NCI-H2107 (cell line): ENCODE measurements at regions not wholly inside any gene's neighbourhood (a gene's known extent, or its start where the extent isn't known, plus 50 kb on each side); places are given as distances from the start of the nearest gene placed in this dataset.
A peak's percentile ranks its signal among the peaks of the same experiment; 100 is the strongest.
"Not testable (repeated sequence)": the region's sequence is repeated elsewhere in the genome, so short reads cannot be mapped to it uniquely, and the experiment has no call there.

Experiments used
- DNase-seq: peaks from one replicate; lab custom pipeline; 2025; lab: John Stamatoyannopoulos, UW

- DNase-seq = no peak
Measured at GRCh38 chrX:25503826-25504225, 488.1 kb upstream of the ARX start.

- DNase-seq = no peak
Measured at GRCh38 chrX:25507801-25508200, 492.0 kb upstream of the ARX start.

DNA sequence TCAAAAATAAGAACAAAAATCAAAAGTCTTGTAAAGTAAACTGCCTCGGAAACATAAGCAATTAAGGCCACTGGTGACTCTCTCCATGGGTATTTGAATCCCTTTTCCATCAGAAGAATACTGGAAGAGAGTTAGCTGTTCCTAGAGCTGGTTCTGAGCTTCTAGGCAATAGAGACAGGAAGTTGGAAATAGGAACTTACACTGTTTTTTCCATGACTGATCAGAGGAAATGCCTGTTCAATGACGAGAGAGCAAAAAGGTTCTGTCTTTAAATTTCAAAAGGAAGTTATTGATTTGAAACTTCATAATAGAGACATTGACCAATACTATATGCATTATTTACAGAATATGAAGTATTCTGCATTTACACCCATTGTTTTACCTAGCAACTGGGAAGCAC is 503.5 kb upstream of the ARX start:
- no peak for DNase-seq

GRCh38 chrX:25522443-25523010 is 506.8 kb upstream of the ARX start:
- not testable (repeated sequence) for DNase-seq

DNA sequence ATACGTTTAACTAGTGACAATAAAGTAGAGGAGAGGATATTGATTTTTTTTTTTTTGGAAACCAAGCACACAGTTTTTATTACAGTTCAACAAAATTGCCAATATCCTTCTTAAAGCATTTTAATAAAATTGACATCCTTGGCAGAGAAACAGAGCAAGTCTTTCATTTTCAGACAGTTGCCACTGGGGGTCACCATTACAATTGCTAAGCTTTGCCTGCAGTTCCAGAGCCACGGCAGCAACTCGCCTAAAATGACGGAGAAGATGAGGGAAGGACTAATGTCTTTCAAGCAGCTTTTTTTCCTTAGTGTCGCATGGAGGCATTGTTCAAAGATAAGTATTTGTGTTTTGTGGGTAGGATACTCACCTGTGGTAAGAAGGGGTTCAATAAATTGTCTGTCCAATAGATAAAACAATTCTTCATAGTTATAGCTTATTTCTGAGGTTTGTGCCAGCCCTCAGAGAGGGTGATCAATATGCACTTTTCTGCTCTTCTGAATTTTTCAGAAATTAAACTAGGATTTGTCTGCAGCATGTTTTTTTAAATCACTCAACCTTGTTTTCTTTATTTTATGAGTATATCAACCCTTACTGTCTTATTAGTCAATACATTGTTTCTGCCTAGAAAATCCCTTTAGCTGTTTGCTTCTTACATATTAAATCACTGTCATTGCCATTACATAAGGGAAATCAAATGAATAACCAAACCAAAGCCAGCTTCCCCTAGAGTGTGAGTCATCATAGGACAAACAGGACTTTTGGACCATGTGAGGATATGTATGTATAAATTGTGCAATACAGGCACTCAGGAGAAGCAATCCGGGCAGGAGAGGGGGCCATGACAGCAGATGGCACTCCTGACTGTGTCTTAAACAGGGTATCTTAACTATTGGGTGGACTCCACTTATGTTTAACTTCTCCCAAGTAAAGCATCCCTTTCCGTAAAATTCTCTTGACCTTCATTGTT is 508.1 kb upstream of the ARX start:
- peak; percentile 2 for DNase-seq

- DNase-seq = no peak
Measured at GRCh38 chrX:25527156-25527555, 511.4 kb upstream of the ARX start.

DNA sequence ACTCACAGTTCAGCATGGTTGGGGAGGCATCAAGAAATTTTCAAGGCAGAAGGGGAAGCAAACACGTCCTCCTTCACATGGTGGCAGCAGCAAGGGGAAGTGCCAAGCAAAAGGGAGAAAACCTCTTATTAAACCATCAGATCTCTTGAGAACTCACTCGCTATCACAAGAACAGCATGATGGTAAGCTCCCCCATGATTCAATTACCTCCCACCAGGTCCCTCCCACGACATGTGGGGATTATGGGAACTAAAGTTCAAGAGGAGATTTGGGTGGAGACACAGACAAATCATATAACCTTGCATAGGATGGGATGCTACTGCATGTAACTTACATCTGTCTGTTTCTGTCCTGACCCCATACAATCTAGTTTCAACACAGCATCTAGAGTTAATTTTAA is 511.8 kb upstream of the ARX start:
- no peak for DNase-seq

- DNase-seq = no peak
Measured at GRCh38 chrX:25531096-25531495, 515.3 kb upstream of the ARX start.

DNA sequence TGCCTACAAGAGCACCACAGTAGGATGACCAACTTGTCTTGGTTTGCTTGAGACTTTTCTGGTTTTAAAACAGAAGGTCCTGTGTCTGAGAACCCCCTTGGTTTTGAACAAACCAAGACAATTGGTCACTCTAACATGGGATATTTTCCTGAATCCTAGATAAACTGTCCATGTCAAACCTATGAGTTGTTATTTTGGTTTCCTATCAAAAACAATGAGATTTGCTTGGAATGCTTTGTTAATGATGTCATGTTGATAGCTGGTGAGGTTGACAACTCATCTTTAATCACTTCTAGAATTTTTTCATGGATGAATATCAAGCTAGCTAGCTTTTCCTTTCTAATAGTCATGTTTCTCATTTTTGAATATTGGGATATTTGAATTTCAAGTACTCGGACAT is 518.3 kb upstream of the ARX start:
- no peak for DNase-seq

GRCh38 chrX:25536307-25536970 is 520.7 kb upstream of the ARX start:
- no peak for DNase-seq

GRCh38 chrX:25537699-25538098 is 521.9 kb upstream of the ARX start:
- DNase-seq = no peak

GRCh38 chrX:25544641-25545040 is 528.9 kb upstream of the ARX start:
- DNase-seq = no peak

GRCh38 chrX:25548811-25549210 is 533.0 kb upstream of the ARX start:
- no peak for DNase-seq

DNA sequence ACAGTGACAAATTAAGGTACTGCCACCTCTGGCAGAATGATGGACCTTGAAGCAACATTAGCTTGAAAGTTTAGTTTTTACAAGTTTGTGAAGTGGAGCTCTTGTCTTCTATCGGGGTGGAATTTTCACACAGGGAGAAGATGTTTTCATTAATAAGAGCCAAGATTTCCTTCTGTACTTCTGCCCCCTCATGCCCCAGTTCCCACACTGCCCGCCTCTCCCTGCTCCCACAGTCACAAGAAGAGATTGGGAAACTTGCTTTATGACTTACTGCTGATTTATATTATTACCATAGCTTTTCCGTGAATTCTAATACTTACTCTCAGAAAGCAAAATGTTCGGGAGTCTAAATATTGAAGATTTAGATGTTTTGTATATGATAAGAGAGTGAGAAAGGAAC is 539.8 kb upstream of the ARX start:
- DNase-seq = no peak

DNA sequence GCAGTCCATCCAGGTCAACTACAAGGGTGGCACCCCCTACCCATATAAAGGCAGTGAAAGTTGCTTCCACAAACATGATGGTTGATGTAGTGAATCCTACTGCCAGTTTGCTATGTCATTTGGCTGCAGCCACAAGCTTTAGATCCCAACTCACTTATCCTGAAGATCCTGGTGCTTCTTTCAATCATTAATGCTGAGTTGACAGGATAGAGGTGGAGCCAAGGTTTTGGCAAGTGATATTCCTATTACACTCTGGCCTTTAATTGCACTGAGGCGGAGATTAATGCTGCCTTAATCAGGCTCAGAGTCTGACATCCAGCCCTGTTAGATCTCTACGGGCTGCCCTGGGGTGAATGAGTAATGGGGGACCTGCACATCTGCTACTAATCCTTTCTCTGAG is 542.4 kb upstream of the ARX start:
- DNase-seq = no peak

GRCh38 chrX:25561190-25561589 is 545.4 kb upstream of the ARX start:
- DNase-seq = no peak

- no peak for DNase-seq
Measured at GRCh38 chrX:25573631-25574030, 557.9 kb upstream of the ARX start.

DNA sequence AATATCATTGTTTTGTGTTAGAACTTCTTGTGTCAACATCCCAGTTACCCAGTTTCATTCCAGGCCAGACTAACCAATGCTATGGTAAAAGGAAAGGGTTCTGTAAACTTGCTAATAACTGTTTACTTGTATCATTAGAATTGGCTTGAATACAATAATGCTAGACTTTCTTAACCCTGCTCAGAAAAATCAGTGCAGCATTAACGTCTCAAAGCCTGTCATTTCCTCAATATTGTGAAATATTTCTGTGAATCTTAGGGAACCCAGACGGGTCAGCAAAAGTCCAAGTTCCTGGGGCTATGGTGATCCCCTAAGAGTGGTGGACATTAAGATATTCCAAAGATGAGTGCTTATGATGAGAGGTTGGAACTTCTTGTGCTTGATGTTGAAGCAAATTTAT is 541.2 kb upstream of the MAGEB18 start:
- DNase-seq = no peak

GRCh38 chrX:25597551-25597950 is 540.6 kb upstream of the MAGEB18 start:
- DNase-seq = no peak

DNA sequence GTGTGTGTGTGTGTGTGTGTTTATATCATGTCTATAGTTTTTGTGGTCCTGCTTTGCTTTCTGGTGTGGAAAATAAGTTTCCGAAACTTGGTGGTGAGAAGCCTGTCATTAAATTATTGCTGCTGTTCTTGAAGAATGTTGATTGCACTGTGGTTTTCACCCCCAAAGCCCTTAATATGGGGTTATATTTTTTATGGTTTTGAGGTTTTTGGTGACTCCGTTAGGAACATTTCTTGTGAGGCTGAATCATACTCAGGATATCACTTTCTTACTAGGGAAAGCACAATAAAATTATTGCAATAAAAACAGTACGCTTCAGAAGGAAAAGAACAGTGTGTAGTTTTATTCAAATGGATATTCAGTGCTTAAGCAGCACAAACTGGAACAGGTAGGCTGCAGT is 539.1 kb upstream of the MAGEB18 start:
- no peak for DNase-seq

- no peak for DNase-seq
Measured at GRCh38 chrX:25600776-25601175, 537.4 kb upstream of the MAGEB18 start.

DNA sequence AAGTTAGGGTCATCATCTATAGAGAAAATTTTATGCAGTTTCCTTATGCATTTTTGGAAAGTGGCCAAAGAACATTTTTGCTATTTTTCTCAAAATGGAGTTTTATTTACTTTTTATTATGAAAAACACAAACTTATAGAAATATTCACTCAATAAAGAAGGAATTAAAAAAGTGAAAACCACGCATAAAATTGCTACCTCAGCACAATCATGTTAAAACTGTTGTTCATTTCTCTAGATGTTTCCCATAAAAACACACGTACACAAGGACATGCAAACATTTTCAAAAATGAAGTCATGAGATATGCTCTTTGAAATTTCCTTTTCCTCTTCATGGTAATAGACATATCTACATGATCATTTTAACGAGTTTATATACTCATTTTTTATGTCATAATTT is 536.8 kb upstream of the MAGEB18 start:
- no peak for DNase-seq

GRCh38 chrX:25618248-25618647 is 519.9 kb upstream of the MAGEB18 start:
- no peak for DNase-seq
